Sigmoid colon (tissue), 4 donors: ENCODE measurements at regions not wholly inside any gene's neighbourhood (a gene's known extent, or its start where the extent isn't known, plus 50 kb on each side); places are given as distances from the start of the nearest gene placed in this dataset.
"Not testable (repeated sequence)": the region's sequence is repeated elsewhere in the genome, so short reads cannot be mapped to it uniquely, and the experiment has no call there.

Source experiments
- EP300 ChIP-seq, 4 donors: sonication (generic); formaldehyde crosslinking; IDR thresholded peaks; one replicate each; pipeline ENCODE4 v1.6.1; 2017; ENCODE audit warnings: antibody characterized with exemption in 4 of 4
- POLR2A ChIP-seq, 2 donors: fragments of 450-650 bp; IDR thresholded peaks; one replicate each; pipeline ENCODE4 v1.6.1; 2016; ENCODE audit warnings: antibody characterized with exemption in 2 of 2, mild to moderate bottlenecking in 2 of 2, moderate library complexity in 2 of 2
- POLR2AphosphoS5 ChIP-seq, 4 donors: sonication (generic); formaldehyde crosslinking; IDR thresholded peaks; one replicate each; pipeline ENCODE4 v1.6.1; 2017; ENCODE audit warnings: antibody characterized with exemption in 4 of 4
- TF ChIP-seq, protein P1 (sequence below), 4 experiments: fragments of 450-650 bp in 3 of 4; fragments of 200-600 bp in 1 of 4; IDR thresholded peaks; one replicate each; pipeline ENCODE4 v1.5.1; 2016 to 2019; ENCODE audit warnings: antibody characterized with exemption in 4 of 4, mild to moderate bottlenecking in 3 of 4, moderate library complexity in 2 of 4

DNA sequence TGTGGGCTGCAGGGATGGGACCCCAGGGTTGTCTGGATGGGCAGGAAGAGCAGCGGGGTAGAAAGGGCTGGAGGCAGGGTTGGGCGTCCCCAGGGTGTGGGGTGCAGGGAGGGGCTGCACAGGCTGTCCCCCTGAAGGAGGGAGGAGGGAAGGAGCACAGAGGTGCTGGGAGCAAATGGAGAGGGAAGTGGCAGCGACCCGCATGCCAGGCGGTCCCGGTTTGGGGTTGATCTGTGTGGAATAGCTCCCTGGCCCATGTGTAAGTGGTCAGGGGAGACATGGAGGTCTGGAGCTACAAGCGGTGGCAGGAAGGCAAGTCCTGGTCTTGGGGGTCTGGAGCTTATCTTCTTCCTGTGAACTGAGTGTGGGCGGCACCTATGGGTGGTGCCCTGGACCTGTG, 532.0 kb downstream of the GOLGA6L6 start:
- TF ChIP-seq, protein P1, sequence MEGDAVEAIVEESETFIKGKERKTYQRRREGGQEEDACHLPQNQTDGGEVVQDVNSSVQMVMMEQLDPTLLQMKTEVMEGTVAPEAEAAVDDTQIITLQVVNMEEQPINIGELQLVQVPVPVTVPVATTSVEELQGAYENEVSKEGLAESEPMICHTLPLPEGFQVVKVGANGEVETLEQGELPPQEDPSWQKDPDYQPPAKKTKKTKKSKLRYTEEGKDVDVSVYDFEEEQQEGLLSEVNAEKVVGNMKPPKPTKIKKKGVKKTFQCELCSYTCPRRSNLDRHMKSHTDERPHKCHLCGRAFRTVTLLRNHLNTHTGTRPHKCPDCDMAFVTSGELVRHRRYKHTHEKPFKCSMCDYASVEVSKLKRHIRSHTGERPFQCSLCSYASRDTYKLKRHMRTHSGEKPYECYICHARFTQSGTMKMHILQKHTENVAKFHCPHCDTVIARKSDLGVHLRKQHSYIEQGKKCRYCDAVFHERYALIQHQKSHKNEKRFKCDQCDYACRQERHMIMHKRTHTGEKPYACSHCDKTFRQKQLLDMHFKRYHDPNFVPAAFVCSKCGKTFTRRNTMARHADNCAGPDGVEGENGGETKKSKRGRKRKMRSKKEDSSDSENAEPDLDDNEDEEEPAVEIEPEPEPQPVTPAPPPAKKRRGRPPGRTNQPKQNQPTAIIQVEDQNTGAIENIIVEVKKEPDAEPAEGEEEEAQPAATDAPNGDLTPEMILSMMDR (IDR thresholded peaks at IDR 0.05): not testable (repeated sequence)
- not testable (repeated sequence) for TF ChIP-seq POLR2A, POLR2AphosphoS5, EP300 (IDR thresholded peaks at IDR 0.05)
